Peyer's patch (tissue), 4 donors: ENCODE measurements at regions not wholly inside any gene's neighbourhood (a gene's known extent, or its start where the extent isn't known, plus 50 kb on each side); places are given as distances from the start of the nearest gene placed in this dataset.

Experiments
- POLR2A ChIP-seq, 2 donors: fragments of 450-650 bp; IDR thresholded peaks; one replicate each; pipeline ENCODE4 v1.5.1; 2017; ENCODE audit warnings: antibody characterized with exemption in 2 of 2, mild to moderate bottlenecking in 2 of 2, moderate library complexity in 2 of 2
- TF ChIP-seq, protein P1 (sequence below), 6 experiments: fragments of 450-650 bp in 4 of 6; fragments of 200-600 bp in 2 of 6; sonication (generic) in 1 of 6; IDR thresholded peaks; one replicate each; pipeline ENCODE4 v1.5.1; 2017 to 2019; ENCODE audit warnings: antibody characterized with exemption in 6 of 6, mild to moderate bottlenecking in 3 of 6, moderate library complexity in 1 of 6

DNA sequence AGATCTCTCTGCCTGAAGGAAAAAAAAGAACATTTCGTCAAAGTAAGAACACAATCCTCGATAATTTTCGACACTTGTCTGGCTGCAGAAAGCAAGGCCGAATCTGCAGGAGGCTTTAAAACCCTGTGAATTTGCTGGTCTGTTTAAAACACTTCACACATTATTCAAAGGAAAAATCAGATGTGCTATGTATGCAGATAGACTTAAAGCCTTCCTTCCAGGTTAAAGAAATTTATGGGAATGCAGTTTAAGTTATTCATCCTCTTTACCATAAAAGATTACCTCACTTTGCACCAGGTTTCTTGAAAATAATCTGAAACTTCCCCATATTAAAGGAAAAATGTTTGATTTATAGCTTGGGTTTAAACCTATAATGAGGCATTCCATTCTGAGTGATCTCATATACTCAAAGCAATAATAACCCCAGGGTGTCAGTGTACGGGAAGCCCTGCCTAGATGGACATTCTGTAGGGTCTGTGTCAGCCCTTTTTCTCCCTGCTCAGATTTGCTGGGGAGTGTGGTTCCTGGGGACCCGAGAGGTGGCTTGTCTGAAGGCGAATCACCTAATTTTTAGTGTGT is 323.5 kb upstream of the SLC24A2 start:
- TF ChIP-seq, protein P1, sequence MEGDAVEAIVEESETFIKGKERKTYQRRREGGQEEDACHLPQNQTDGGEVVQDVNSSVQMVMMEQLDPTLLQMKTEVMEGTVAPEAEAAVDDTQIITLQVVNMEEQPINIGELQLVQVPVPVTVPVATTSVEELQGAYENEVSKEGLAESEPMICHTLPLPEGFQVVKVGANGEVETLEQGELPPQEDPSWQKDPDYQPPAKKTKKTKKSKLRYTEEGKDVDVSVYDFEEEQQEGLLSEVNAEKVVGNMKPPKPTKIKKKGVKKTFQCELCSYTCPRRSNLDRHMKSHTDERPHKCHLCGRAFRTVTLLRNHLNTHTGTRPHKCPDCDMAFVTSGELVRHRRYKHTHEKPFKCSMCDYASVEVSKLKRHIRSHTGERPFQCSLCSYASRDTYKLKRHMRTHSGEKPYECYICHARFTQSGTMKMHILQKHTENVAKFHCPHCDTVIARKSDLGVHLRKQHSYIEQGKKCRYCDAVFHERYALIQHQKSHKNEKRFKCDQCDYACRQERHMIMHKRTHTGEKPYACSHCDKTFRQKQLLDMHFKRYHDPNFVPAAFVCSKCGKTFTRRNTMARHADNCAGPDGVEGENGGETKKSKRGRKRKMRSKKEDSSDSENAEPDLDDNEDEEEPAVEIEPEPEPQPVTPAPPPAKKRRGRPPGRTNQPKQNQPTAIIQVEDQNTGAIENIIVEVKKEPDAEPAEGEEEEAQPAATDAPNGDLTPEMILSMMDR (IDR thresholded peaks at IDR 0.05), result no peak
- no peak for TF ChIP-seq POLR2A (IDR thresholded peaks at IDR 0.05)
